Natural killer cell (primary cell): ENCODE measurements at regions not wholly inside any gene's neighbourhood (a gene's known extent, or its start where the extent isn't known, plus 50 kb on each side); places are given as distances from the start of the nearest gene placed in this dataset.

Experiments
- ATAC-seq, 3 donors: fragments of 150-1000 bp in 2 of 3; fragments of 200-7000 bp in 1 of 3; cut with Tn5 transposase; 1 replicate in 1 of 3; 2 replicates in 2 of 3; pipeline ENCODE4 v1.10.0; 2021; ENCODE audit warnings: mild to moderate bottlenecking in 2 of 3, moderate library complexity in 2 of 3
- DNase-seq, 2 donors: peaks; one replicate each; pipeline versions ENCODE4 v3.0.0 to v3.0.0-alpha.2; 2013 to 2021; ENCODE audit warnings: mixed read lengths in 1 of 2
- H3K27ac ChIP-seq: one replicate; pipeline ENCODE4 v1.5.1; 2013; ENCODE audit warnings: mild to moderate bottlenecking, low read length
- H3K27me3 ChIP-seq: one replicate; pipeline ENCODE4 v1.6.1; 2013; ENCODE audit warnings: low read length; ENCODE audit not compliant: control insufficient read depth, insufficient read depth
- H3K36me3 ChIP-seq: one replicate; pipeline ENCODE4 v1.6.1; 2013; ENCODE audit warnings: low read length; ENCODE audit not compliant: control insufficient read depth, insufficient read depth
- H3K4me1 ChIP-seq: one replicate; pipeline ENCODE4 v1.6.1; 2013; ENCODE audit warnings: low read length; ENCODE audit not compliant: control insufficient read depth, insufficient read depth
- H3K4me3 ChIP-seq: one replicate; pipeline ENCODE4 v1.5.1; 2013; ENCODE audit warnings: low read length
- H3K9me3 ChIP-seq: one replicate; pipeline ENCODE4 v1.6.1; 2013; ENCODE audit warnings: low read length; ENCODE audit not compliant: control insufficient read depth, insufficient read depth
- H3K27ac Mint-ChIP-seq, 2 donors: one replicate each; pipeline ENCODE4 v1.8.0; 2022; ENCODE audit warnings: mild to moderate bottlenecking in 2 of 2, mixed read lengths in 2 of 2, moderate library complexity in 1 of 2
- H3K27me3 Mint-ChIP-seq, 2 donors: one replicate each; pipeline ENCODE4 v1.8.0; 2022; ENCODE audit warnings: low read depth in 2 of 2, mixed read lengths in 2 of 2
- H3K36me3 Mint-ChIP-seq: one replicate; pipeline ENCODE4 v1.8.0; 2022; ENCODE audit warnings: mixed read lengths
- H3K4me1 Mint-ChIP-seq, 2 donors: one replicate each; pipeline ENCODE4 v1.8.0; 2022; ENCODE audit warnings: mixed read lengths in 2 of 2
- H3K4me3 Mint-ChIP-seq: one replicate; pipeline ENCODE4 v1.8.0; 2022; ENCODE audit warnings: mild to moderate bottlenecking, moderate library complexity, mixed read lengths
- H3K9me3 Mint-ChIP-seq, 2 donors: one replicate each; pipeline ENCODE4 v1.8.0; 2022; ENCODE audit warnings: mixed read lengths in 2 of 2
- WGBS: methylation state at CpG from one replicate; pipeline ENCODE4 v1.1.7; 2013; ENCODE audit warnings: missing lambda C conversion rate; ENCODE audit not compliant: insufficient coverage; 5-methylcytosine and 5-hydroxymethylcytosine counted together
- intact Hi-C: fragments of 100-400 bp; cut with micrococcal nuclease; formaldehyde crosslinking; loops from one replicate; pipeline ENCODE4 v1.14.2; 2022
- TF ChIP-seq, protein P1 (sequence below): fragments of 200-600 bp; IDR thresholded peaks from one replicate; pipeline ENCODE4 v1.8.0; 2022; ENCODE audit warnings: antibody characterized with exemption

GRCh38 chr3:153084431-153084830 is 77.6 kb upstream of the RAP2B start:
- Histone ChIP-seq H3K27me3 (no peaks in the 10 kb centered on the region), H3K4me3 (no peak overlapping the region), H3K4me1 (no peaks in the 10 kb centered on the region), H3K9me3 (no peaks in the 10 kb centered on the region), H3K36me3 (no peaks in the 10 kb centered on the region), H3K27ac (no peak overlapping the region)
- Mint-ChIP-seq H3K27me3 (no peaks in the 10 kb centered on the region), H3K4me3 (no peak overlapping the region), H3K9me3 (no peaks in the 10 kb centered on the region), H3K27ac (no peak overlapping the region), H3K36me3 (no peaks in the 10 kb centered on the region), H3K4me1 (peaks cover 6 to 8% of the 10 kb centered on the region in 2 donors)
- 91% methylated on average over 2 of the region's 3 CpGs for WGBS
- TF ChIP-seq, protein P1, sequence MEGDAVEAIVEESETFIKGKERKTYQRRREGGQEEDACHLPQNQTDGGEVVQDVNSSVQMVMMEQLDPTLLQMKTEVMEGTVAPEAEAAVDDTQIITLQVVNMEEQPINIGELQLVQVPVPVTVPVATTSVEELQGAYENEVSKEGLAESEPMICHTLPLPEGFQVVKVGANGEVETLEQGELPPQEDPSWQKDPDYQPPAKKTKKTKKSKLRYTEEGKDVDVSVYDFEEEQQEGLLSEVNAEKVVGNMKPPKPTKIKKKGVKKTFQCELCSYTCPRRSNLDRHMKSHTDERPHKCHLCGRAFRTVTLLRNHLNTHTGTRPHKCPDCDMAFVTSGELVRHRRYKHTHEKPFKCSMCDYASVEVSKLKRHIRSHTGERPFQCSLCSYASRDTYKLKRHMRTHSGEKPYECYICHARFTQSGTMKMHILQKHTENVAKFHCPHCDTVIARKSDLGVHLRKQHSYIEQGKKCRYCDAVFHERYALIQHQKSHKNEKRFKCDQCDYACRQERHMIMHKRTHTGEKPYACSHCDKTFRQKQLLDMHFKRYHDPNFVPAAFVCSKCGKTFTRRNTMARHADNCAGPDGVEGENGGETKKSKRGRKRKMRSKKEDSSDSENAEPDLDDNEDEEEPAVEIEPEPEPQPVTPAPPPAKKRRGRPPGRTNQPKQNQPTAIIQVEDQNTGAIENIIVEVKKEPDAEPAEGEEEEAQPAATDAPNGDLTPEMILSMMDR: no peak
- DNase-seq (no peak), ATAC-seq (no peak)
- intact Hi-C loops: no loop called here

GRCh38 chr3:153087595-153088566 is 74.1 kb upstream of the RAP2B start:
- H3K27me3 Mint-ChIP-seq: no peaks in the 10 kb centered on the region
- H3K9me3 ChIP-seq: no peaks in the 10 kb centered on the region
- H3K27ac Mint-ChIP-seq: no peak overlapping the region
- H3K27me3 ChIP-seq: no peaks in the 10 kb centered on the region
- H3K36me3 ChIP-seq: no peaks in the 10 kb centered on the region
- H3K4me3 ChIP-seq: no peak overlapping the region
- no peak overlapping the region for H3K27ac ChIP-seq
- 93% methylated on average over 7 of the region's 7 CpGs for WGBS
- ATAC-seq: no peak
- H3K36me3 Mint-ChIP-seq: no peaks in the 10 kb centered on the region
- no peaks in the 10 kb centered on the region for H3K9me3 Mint-ChIP-seq
- TF ChIP-seq, protein P1: no peak
- no peaks in the 10 kb centered on the region for H3K4me1 ChIP-seq
- no peak for DNase-seq
- H3K4me1 Mint-ChIP-seq: peaks cover 4 to 5% of the 10 kb centered on the region in 2 donors
- intact Hi-C loops: no loop called here
- H3K4me3 Mint-ChIP-seq: no peak overlapping the region

GRCh38 chr3:153089620-153090019 is 72.4 kb upstream of the RAP2B start:
- 97% methylated on average over 2 of the region's 2 CpGs for WGBS
- Histone ChIP-seq H3K9me3 (no peaks in the 10 kb centered on the region), H3K4me1 (no peaks in the 10 kb centered on the region), H3K36me3 (no peaks in the 10 kb centered on the region), H3K4me3 (no peak overlapping the region), H3K27ac (no peak overlapping the region), H3K27me3 (no peaks in the 10 kb centered on the region)
- ATAC-seq: no peak
- H3K4me3 Mint-ChIP-seq: no peak overlapping the region
- no peaks in the 10 kb centered on the region for H3K36me3 Mint-ChIP-seq
- no peak overlapping the region for H3K27ac Mint-ChIP-seq
- peaks cover 4 to 5% of the 10 kb centered on the region in 2 donors for H3K4me1 Mint-ChIP-seq
- H3K9me3 Mint-ChIP-seq: no peaks in the 10 kb centered on the region
- no peak for DNase-seq
- H3K27me3 Mint-ChIP-seq: no peaks in the 10 kb centered on the region
- TF ChIP-seq, protein P1: no peak
- intact Hi-C loops: no loop called here
